Bronchial epithelial cell (primary cell): ENCODE measurements at regions not wholly inside any gene's neighbourhood (a gene's known extent, or its start where the extent isn't known, plus 50 kb on each side); places are given as distances from the start of the nearest gene placed in this dataset.

Experiments
- DNase-seq: peaks from one replicate; pipeline ENCODE4 v3.0.0-alpha.2; 2010; ENCODE audit warnings: low read depth
- FAIRE-seq: peaks from 2 replicates; lab custom pipeline; 2011; peaks lifted over from hg19 to GRCh38; lab: Jason Lieb, UNC
- H3K27me3 ChIP-seq: 2 replicates; pipeline ENCODE4 v1.5.1; 2011; ENCODE audit warnings: low read length; ENCODE audit not compliant: control insufficient read depth, insufficient read depth
- H3K36me3 ChIP-seq: 2 replicates; pipeline ENCODE4 v1.5.1; 2011; ENCODE audit warnings: low read length; ENCODE audit not compliant: control insufficient read depth, insufficient read depth
- H3K4me3 ChIP-seq: 2 replicates; pipeline ENCODE4 v1.5.1; 2011; ENCODE audit warnings: mild to moderate bottlenecking, low read depth, low read length, control low read depth
- TF ChIP-seq, protein P1 (sequence below): IDR thresholded peaks from 2 replicates; pipeline ENCODE4 v1.5.1; 2011; ENCODE audit warnings: mild to moderate bottlenecking, moderate library complexity, low read length, control low read depth, inconsistent platforms; ENCODE audit not compliant: insufficient read depth, severe bottlenecking

DNA sequence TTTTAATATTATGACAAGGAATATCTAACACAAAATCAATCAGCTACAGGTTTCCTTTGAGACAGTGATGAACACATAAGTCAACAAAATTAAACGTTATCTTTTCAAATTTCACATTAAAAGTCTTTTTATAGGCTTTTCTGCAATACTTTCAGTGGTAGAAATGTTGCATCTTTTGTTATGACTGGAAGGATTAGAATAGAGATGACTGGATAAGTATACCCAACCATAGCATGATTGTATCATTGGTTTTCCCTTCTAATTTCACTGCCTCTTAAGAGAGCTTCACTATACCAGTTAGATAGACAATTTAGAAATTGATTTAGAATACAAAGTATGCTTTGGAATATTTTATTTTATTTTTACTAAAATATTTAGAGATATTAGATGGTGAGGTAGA lies 273.9 kb downstream of the PHF14 start:
- H3K36me3 ChIP-seq: no peaks in the 10 kb centered on the region
- H3K4me3 ChIP-seq: no peak overlapping the region
- no peak for DNase-seq
- no peak for FAIRE-seq
- TF ChIP-seq, protein P1, sequence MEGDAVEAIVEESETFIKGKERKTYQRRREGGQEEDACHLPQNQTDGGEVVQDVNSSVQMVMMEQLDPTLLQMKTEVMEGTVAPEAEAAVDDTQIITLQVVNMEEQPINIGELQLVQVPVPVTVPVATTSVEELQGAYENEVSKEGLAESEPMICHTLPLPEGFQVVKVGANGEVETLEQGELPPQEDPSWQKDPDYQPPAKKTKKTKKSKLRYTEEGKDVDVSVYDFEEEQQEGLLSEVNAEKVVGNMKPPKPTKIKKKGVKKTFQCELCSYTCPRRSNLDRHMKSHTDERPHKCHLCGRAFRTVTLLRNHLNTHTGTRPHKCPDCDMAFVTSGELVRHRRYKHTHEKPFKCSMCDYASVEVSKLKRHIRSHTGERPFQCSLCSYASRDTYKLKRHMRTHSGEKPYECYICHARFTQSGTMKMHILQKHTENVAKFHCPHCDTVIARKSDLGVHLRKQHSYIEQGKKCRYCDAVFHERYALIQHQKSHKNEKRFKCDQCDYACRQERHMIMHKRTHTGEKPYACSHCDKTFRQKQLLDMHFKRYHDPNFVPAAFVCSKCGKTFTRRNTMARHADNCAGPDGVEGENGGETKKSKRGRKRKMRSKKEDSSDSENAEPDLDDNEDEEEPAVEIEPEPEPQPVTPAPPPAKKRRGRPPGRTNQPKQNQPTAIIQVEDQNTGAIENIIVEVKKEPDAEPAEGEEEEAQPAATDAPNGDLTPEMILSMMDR: no peak
- H3K27me3 ChIP-seq: no peaks in the 10 kb centered on the region

DNA sequence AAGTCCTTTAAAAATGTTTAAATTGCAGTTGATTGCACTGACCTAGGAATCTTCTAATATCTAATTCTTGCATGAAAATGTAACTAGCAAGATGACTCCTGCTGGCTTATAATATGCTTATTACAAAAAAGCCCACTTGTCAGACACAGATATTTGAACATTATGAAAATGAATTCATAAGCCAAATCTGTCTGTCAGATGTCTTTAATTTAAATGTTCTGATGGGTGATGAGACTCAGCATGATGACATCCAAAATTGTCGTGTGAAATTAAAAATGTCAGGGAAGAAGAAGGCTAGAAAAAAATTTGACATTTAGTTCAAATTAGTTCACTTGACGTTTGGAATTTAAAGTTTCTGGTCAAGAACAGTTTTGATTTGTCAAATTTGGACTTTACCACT lies 277.8 kb downstream of the PHF14 start:
- DNase-seq: no peak
- Histone ChIP-seq H3K4me3 (no peak overlapping the region), H3K27me3 (no peaks in the 10 kb centered on the region), H3K36me3 (no peaks in the 10 kb centered on the region)
- TF ChIP-seq, protein P1: no peak
- FAIRE-seq: no peak

DNA sequence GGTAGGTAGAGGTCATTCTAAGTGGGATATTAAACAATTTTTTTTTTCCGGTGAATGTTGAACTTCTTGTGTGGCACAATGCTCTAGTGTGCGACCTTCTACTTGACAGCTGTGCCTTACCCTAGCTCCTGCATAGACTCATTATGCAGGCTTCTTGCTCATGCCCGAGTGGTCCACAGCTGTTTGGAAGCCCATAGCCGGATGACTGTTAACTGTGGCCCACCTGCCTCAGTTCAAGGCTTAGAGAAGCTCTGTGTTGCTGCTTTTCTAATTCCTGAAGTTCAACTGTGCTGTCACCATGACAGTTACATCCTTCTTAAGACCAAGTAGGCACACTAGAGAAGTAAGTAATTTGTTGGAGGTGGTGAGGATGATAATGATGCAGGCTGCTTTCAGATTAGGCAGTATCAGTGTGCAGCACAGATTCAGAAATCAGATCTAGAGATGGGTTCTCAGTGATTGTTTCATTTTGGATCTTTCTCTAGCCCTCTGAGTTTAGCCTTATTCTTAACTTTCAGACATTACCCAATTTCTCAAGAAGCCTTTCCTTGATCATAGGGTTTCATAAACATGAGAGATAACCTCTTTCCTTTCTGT lies 278.4 kb downstream of the PHF14 start:
- H3K27me3 ChIP-seq: no peaks in the 10 kb centered on the region
- DNase-seq (no peak), FAIRE-seq (no peak)
- no peak overlapping the region for H3K4me3 ChIP-seq
- TF ChIP-seq, protein P1: no peak
- no peaks in the 10 kb centered on the region for H3K36me3 ChIP-seq

GRCh38 chr7:11252705-11253272 lies 279.1 kb downstream of the PHF14 start:
- H3K4me3 ChIP-seq: no peak overlapping the region
- H3K27me3 ChIP-seq: no peaks in the 10 kb centered on the region
- DNase-seq (no peak), FAIRE-seq (no peak)
- H3K36me3 ChIP-seq: no peaks in the 10 kb centered on the region
- TF ChIP-seq, protein P1: no peak

GRCh38 chr7:11256501-11256900 lies 282.8 kb downstream of the PHF14 start:
- FAIRE-seq (no peak), DNase-seq (no peak)
- Histone ChIP-seq H3K4me3 (no peak overlapping the region), H3K27me3 (no peaks in the 10 kb centered on the region), H3K36me3 (no peaks in the 10 kb centered on the region)
- TF ChIP-seq, protein P1: no peak

GRCh38 chr7:11261470-11261869 lies 287.8 kb downstream of the PHF14 start:
- no peak overlapping the region for H3K4me3 ChIP-seq
- no peaks in the 10 kb centered on the region for H3K36me3 ChIP-seq
- H3K27me3 ChIP-seq: no peaks in the 10 kb centered on the region
- FAIRE-seq: no peak
- TF ChIP-seq, protein P1: no peak
- peak; percentile 10 for DNase-seq
